Activated CD4-positive, alpha-beta T cell treated with anti-CD3 and anti-CD28 coated beads, Interleukin-2, amount 50 U/mL, for 4 hours (primary cell): ENCODE measurements at regions not wholly inside any gene's neighbourhood (a gene's known extent, or its start where the extent isn't known, plus 50 kb on each side); places are given as distances from the start of the nearest gene placed in this dataset.

ENCODE experiments used
- DNase-seq, 2 experiments: peaks; one replicate each; pipeline ENCODE4 v3.0.0-alpha.2; 2020

GRCh38 chr6:25166955-25167748 is 112.0 kb upstream of the CARMIL1 start:
- no peak for DNase-seq

- no peak for DNase-seq
Measured at GRCh38 chr6:25167961-25168360, 111.2 kb upstream of the CARMIL1 start.

- no peak for DNase-seq
Measured at GRCh38 chr6:25168637-25169036, 110.5 kb upstream of the CARMIL1 start.

GRCh38 chr6:25169553-25169952 is 109.6 kb upstream of the CARMIL1 start:
- DNase-seq = no peak

- no peak for DNase-seq
Measured at GRCh38 chr6:25169961-25170360, 109.2 kb upstream of the CARMIL1 start.

GRCh38 chr6:25170640-25171039 is 108.5 kb upstream of the CARMIL1 start:
- no peak for DNase-seq

GRCh38 chr6:25171301-25171700 is 107.9 kb upstream of the CARMIL1 start:
- DNase-seq = no peak

GRCh38 chr6:25172819-25173218 is 106.4 kb upstream of the CARMIL1 start:
- no peak for DNase-seq

GRCh38 chr6:25173246-25173645 is 105.9 kb upstream of the CARMIL1 start:
- DNase-seq = no peak

GRCh38 chr6:25173951-25174474 is 105.2 kb upstream of the CARMIL1 start:
- no peak for DNase-seq

GRCh38 chr6:25174678-25175077 is 104.5 kb upstream of the CARMIL1 start:
- no peak for DNase-seq

GRCh38 chr6:25175196-25175595 is 104.0 kb upstream of the CARMIL1 start:
- no peak for DNase-seq

GRCh38 chr6:25175681-25176080 is 103.5 kb upstream of the CARMIL1 start:
- no peak for DNase-seq

- DNase-seq = no peak
Measured at GRCh38 chr6:25176466-25176865, 102.7 kb upstream of the CARMIL1 start.

GRCh38 chr6:25177500-25178028 is 101.6 kb upstream of the CARMIL1 start:
- no peak for DNase-seq

GRCh38 chr6:25178336-25179035 is 100.7 kb upstream of the CARMIL1 start:
- DNase-seq = no peak

- no peak for DNase-seq
Measured at GRCh38 chr6:25179051-25179778, 100.0 kb upstream of the CARMIL1 start.

- no peak for DNase-seq
Measured at GRCh38 chr6:25180630-25181349, 98.4 kb upstream of the CARMIL1 start.

- no peak for DNase-seq
Measured at GRCh38 chr6:25181350-25181724, 97.8 kb upstream of the CARMIL1 start.

- DNase-seq = no peak
Measured at GRCh38 chr6:25181923-25182322, 97.3 kb upstream of the CARMIL1 start.

- DNase-seq = no peak
Measured at GRCh38 chr6:25186919-25187318, 92.3 kb upstream of the CARMIL1 start.

- no peak for DNase-seq
Measured at GRCh38 chr6:25188232-25188631, 90.9 kb upstream of the CARMIL1 start.
